ENCODE measurements at regions not wholly inside any gene's neighbourhood (a gene's known extent, or its start where the extent isn't known, plus 50 kb on each side); places are given as distances from the start of the nearest gene placed in this dataset.

DNA sequence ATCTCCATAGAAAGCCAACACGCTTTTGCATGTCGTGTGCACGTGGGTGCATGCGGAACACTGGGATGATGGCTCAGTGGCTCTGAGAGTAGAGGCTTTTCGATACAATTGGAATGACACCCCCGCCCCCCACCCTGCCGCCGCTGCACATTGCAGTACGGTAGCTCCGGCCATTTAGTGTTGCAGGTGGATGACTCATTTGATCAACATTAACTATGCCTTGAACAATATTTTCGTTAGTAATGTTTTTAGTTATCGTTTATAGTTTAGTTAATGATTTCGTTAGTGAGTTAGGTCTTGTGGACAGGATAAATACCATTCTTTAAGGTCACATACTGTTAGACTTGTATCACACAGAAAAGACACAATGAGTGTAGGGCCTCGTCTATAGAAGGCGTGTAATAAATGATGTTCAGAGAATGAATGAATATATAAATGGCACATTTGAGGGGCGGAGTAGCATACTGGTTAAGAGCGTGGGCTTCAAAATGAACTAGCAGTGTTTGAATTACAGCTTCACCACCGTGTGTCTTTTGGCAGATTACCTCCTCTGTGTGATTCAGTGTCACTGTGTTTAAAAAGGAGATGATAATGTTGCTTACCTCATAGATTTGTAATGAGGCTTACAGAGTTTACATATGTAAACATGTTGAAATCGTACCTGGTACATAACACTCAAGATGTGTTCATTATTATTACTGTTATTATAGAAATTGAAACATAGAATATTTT, 67.2 kb upstream of the TENM3 start:
- TF ChIP-seq ZNF274 (IDR thresholded peaks at IDR 0.05; ENCODE audit: low read depth, low read length) (no peak), YY1 (IDR thresholded peaks at IDR 0.05; ENCODE audit: insufficient read depth, insufficient read length) (no peak), SUZ12 (IDR thresholded peaks at IDR 0.05; ENCODE audit: extremely low read depth, insufficient read depth, insufficient read length) (no peak)

All from NT2/D1 (cell line).